WTC11 (cell line): ENCODE measurements at regions not wholly inside any gene's neighbourhood (a gene's known extent, or its start where the extent isn't known, plus 50 kb on each side); places are given as distances from the start of the nearest gene placed in this dataset.

ENCODE experiments used
- ATAC-seq: fragments of 200-7000 bp; cut with Tn5 transposase; 2 replicates; pipeline ENCODE4 v1.10.0; 2021; ENCODE audit warnings: mild to moderate bottlenecking, moderate library complexity
- CTCF ChIA-PET: fragments of 300-600 bp; sonication (Branson Sonifier 250); formaldehyde crosslinking; loops from one replicate; lab custom pipeline; 2021; ENCODE audit warnings: antibody characterized with exemption; lab: Charles Lee
- POLR2A ChIA-PET: fragments of 350-600 bp; sonication (Branson Sonifier 250); formaldehyde crosslinking; loops from one replicate; lab custom pipeline; 2021; ENCODE audit warnings: antibody characterized with exemption; lab: Charles Lee
- DNase-seq: peaks from one replicate; pipeline ENCODE4 v3.0.0; 2021; ENCODE audit warnings: low spot score
- H3K27ac Mint-ChIP-seq: 2 replicates; pipeline ENCODE4 v1.8.0; 2021; ENCODE audit warnings: mixed read lengths
- H3K27me3 Mint-ChIP-seq: 2 replicates; pipeline ENCODE4 v1.8.0; 2021; ENCODE audit warnings: low read depth, mild to moderate bottlenecking, moderate library complexity, mixed read lengths
- H3K36me3 Mint-ChIP-seq: 2 replicates; pipeline ENCODE4 v1.8.0; 2021; ENCODE audit warnings: mixed read lengths
- H3K4me1 Mint-ChIP-seq: 2 replicates; pipeline ENCODE4 v1.8.0; 2022; ENCODE audit warnings: mixed read lengths
- H3K4me3 Mint-ChIP-seq: 2 replicates; pipeline ENCODE4 v1.8.0; 2021; ENCODE audit warnings: mild to moderate bottlenecking, moderate library complexity, mixed read lengths
- H3K9me3 Mint-ChIP-seq: 2 replicates; pipeline ENCODE4 v1.8.0; 2021; ENCODE audit warnings: mixed read lengths
- AFF4 ChIP-seq: sonication (generic); formaldehyde crosslinking; IDR thresholded peaks from 2 replicates; pipeline ENCODE4 v1.8.1; 2023; ENCODE audit warnings: mild to moderate bottlenecking, missing genetic modification reagents, borderline replicate concordance
- ATF3 ChIP-seq: sonication (generic); formaldehyde crosslinking; conservative IDR thresholded peaks from 2 replicates; pipeline ENCODE4 v1.8.1; 2022; ENCODE audit warnings: mild to moderate bottlenecking, missing genetic modification reagents
- CREM ChIP-seq: sonication (generic); formaldehyde crosslinking; IDR thresholded peaks from 2 replicates; pipeline ENCODE4 v1.8.1; 2022; ENCODE audit warnings: mild to moderate bottlenecking, missing genetic modification reagents, moderate library complexity
- CTCF ChIP-seq: fragments of 200-600 bp; IDR thresholded peaks from 2 replicates; pipeline ENCODE4 v1.8.0; 2022; ENCODE audit warnings: antibody characterized with exemption
- E2F4 ChIP-seq: sonication (generic); formaldehyde crosslinking; IDR thresholded peaks from 2 replicates; pipeline ENCODE4 v1.8.1; 2022; ENCODE audit warnings: low read depth, mild to moderate bottlenecking, moderate library complexity, missing genetic modification reagents, borderline replicate concordance
- ELF4 ChIP-seq: sonication (generic); formaldehyde crosslinking; IDR thresholded peaks from 2 replicates; pipeline ENCODE4 v1.8.1; 2022; ENCODE audit warnings: low read depth, mild to moderate bottlenecking, moderate library complexity, missing genetic modification reagents
- GABPB1 ChIP-seq: sonication (generic); formaldehyde crosslinking; IDR thresholded peaks from 2 replicates; pipeline ENCODE4 v1.8.1; 2023; ENCODE audit warnings: mild to moderate bottlenecking, missing genetic modification reagents
- GRHL2 ChIP-seq: fragments of 250-450 bp; sonication (Bioruptor Pico); IDR thresholded peaks from 2 replicates; pipeline ENCODE4 v1.8.0; 2022; ENCODE audit warnings: mild to moderate bottlenecking, moderate library complexity; ENCODE audit not compliant: insufficient replicate concordance, severe bottlenecking
- GTF2I ChIP-seq: fragments of 250-450 bp; sonication (Bioruptor Pico); conservative IDR thresholded peaks from 2 replicates; pipeline ENCODE4 v1.4.0; 2021; ENCODE audit warnings: mild to moderate bottlenecking
- IRF1 ChIP-seq: sonication (generic); formaldehyde crosslinking; IDR thresholded peaks from 2 replicates; pipeline ENCODE4 v1.8.0; 2023; ENCODE audit warnings: missing genetic modification reagents
- IRF2 ChIP-seq: sonication (generic); formaldehyde crosslinking; IDR thresholded peaks from 2 replicates; pipeline ENCODE4 v1.8.0; 2022; ENCODE audit warnings: low read depth, missing genetic modification reagents, borderline replicate concordance
- KAT7 ChIP-seq: sonication (generic); formaldehyde crosslinking; IDR thresholded peaks from 2 replicates; pipeline ENCODE4 v1.8.1; 2023; ENCODE audit warnings: missing genetic modification reagents, mild to moderate bottlenecking, borderline replicate concordance
- NR1H2 ChIP-seq: sonication (generic); formaldehyde crosslinking; IDR thresholded peaks from 2 replicates; pipeline ENCODE4 v1.9.0; 2021; ENCODE audit warnings: mild to moderate bottlenecking, moderate library complexity, missing genetic modification reagents
- STAT6 ChIP-seq: sonication (generic); formaldehyde crosslinking; conservative IDR thresholded peaks from 2 replicates; pipeline ENCODE4 v1.8.1; 2023; ENCODE audit warnings: mild to moderate bottlenecking, low read depth, missing genetic modification reagents, moderate library complexity
- TEAD1 ChIP-seq: sonication (generic); formaldehyde crosslinking; IDR thresholded peaks from 2 replicates; pipeline ENCODE4 v1.8.0; 2022; ENCODE audit warnings: mild to moderate bottlenecking, missing genetic modification reagents
- TEAD4 ChIP-seq: sonication (generic); formaldehyde crosslinking; IDR thresholded peaks from 2 replicates; pipeline ENCODE4 v1.8.0; 2022; ENCODE audit warnings: mild to moderate bottlenecking, missing genetic modification reagents
- ZBTB21 ChIP-seq: sonication (generic); formaldehyde crosslinking; IDR thresholded peaks from 2 replicates; pipeline ENCODE4 v1.8.1; 2023; ENCODE audit warnings: mild to moderate bottlenecking, missing genetic modification reagents, borderline replicate concordance
- ZNF281 ChIP-seq: sonication (generic); formaldehyde crosslinking; IDR thresholded peaks from 2 replicates; pipeline ENCODE4 v1.8.0; 2023; ENCODE audit warnings: mild to moderate bottlenecking, missing genetic modification reagents
- ZNF396 ChIP-seq: fragments of 250-450 bp; sonication (Bioruptor Pico); IDR thresholded peaks from 2 replicates; pipeline ENCODE4 v1.8.0; 2021; ENCODE audit warnings: mild to moderate bottlenecking, moderate library complexity, borderline replicate concordance

GRCh38 chr3:59685432-59685831 lies 635.6 kb upstream of the CFAP20DC start:
- ChIA-PET POLR2A (interaction anchor here (0.6 kb wide), 1 partner anchor 34 kb away, joined by 5 read pairs; no protein-coding TSS in a partner anchor), CTCF (no interaction called here)
- DNase-seq, result no peak
- Mint-ChIP-seq H3K4me3 (no peak overlapping the region), H3K36me3 (no peaks in the 10 kb centered on the region), H3K9me3 (no peaks in the 10 kb centered on the region), H3K4me1 (no peaks in the 10 kb centered on the region), H3K27ac (no peak overlapping the region), H3K27me3 (no peaks in the 10 kb centered on the region)
- ATAC-seq, result no peak
- no peak for TF ChIP-seq ZBTB21 (CRISPR knock-in tag)
- no peak for TF ChIP-seq AFF4 (CRISPR knock-in tag)
- no peak for TF ChIP-seq GABPB1 (CRISPR knock-in tag)
- TF ChIP-seq GTF2I (CRISPR knock-in tag), result no peak
- no peak for TF ChIP-seq NR1H2 (CRISPR knock-in tag)
- TF ChIP-seq ZNF281 (CRISPR knock-in tag), result no peak
- no peak for TF ChIP-seq IRF2 (CRISPR knock-in tag)
- TF ChIP-seq IRF1 (CRISPR knock-in tag), result no peak
- no peak for TF ChIP-seq E2F4 (CRISPR knock-in tag)
- no peak for TF ChIP-seq CREM
- TF ChIP-seq TEAD4 (CRISPR knock-in tag), result no peak

- DNase-seq (no peak), ATAC-seq (no peak)
- Mint-ChIP-seq H3K9me3 (no peaks in the 10 kb centered on the region), H3K27ac (no peak overlapping the region), H3K4me1 (no peaks in the 10 kb centered on the region), H3K27me3 (no peaks in the 10 kb centered on the region), H3K4me3 (no peak overlapping the region), H3K36me3 (no peaks in the 10 kb centered on the region)
- POLR2A ChIA-PET, result interaction anchor here (0.6 kb wide), 1 partner anchor 34 kb away, joined by 5 read pairs; no protein-coding TSS in a partner anchor
- CTCF ChIA-PET, result no interaction called here
- TF ChIP-seq TEAD1 (no peak), ZNF396 (CRISPR knock-in tag) (no peak), STAT6 (CRISPR knock-in tag) (no peak), GRHL2 (CRISPR knock-in tag) (no peak), CTCF (no peak), KAT7 (no peak), ATF3 (CRISPR knock-in tag) (no peak), ELF4 (CRISPR knock-in tag) (no peak)
These were observed 634.9 kb upstream of the CFAP20DC start for GRCh38 chr3:59684766-59685165.
